GM12878 (cell line): ENCODE measurements at regions not wholly inside any gene's neighbourhood (a gene's known extent, or its start where the extent isn't known, plus 50 kb on each side); places are given as distances from the start of the nearest gene placed in this dataset.

ENCODE experiments used
- ATAC-seq: fragments of 200-7000 bp; cut with Tn5 transposase; 3 replicates; pipeline ENCODE4 v1.9.1; 2020; ENCODE audit warnings: mild to moderate bottlenecking, moderate library complexity
- BruUV-seq: library from RNA; stranded (reverse); fragments of 400-500 nt; replicated peaks from 2 replicates; lab custom pipeline; 2021; lab: Mats Ljungman, UMichigan
- CTCF ChIA-PET: fragments of 300-600 bp; sonication (Branson Sonifier 250); formaldehyde crosslinking; extraction: SDS; loops from one replicate; lab custom pipeline; 2021; ENCODE audit warnings: inconsistent platforms; lab: Yijun Ruan, JAX
- POLR2A ChIA-PET: fragments of 350-600 bp; formaldehyde crosslinking; extraction: SDS; loops from one replicate; lab custom pipeline; 2021; ENCODE audit warnings: inconsistent platforms; lab: Charles Lee
- RAD21 ChIA-PET: fragments of 300-600 bp; sonication (Branson Sonifier 250); formaldehyde crosslinking; loops from one replicate; lab custom pipeline; 2023; ENCODE audit warnings: antibody characterized with exemption; ENCODE audit not compliant: unreplicated experiment; lab: Charles Lee
- SMC1A ChIA-PET: fragments of 300-600 bp; sonication (Branson Sonifier 250); formaldehyde crosslinking; loops from one replicate; lab custom pipeline; 2023; ENCODE audit not compliant: unreplicated experiment, uncharacterized antibody; lab: Charles Lee
- DNase-seq: peaks from one replicate; pipeline ENCODE4 v3.0.0-alpha.2; 2011; ENCODE audit warnings: low read depth, low spot score
- FAIRE-seq: peaks from 3 replicates; lab custom pipeline; 2011; peaks lifted over from hg19 to GRCh38; lab: Jason Lieb, UNC
- H2AFZ ChIP-seq: 2 replicates; pipeline ENCODE4 v1.6.0; 2011; ENCODE audit warnings: low read depth, low read length, control low read depth; ENCODE audit not compliant: control insufficient read depth
- H3K27ac ChIP-seq: 2 replicates; pipeline ENCODE4 v1.5.1; 2011; ENCODE audit warnings: control low read depth; ENCODE audit not compliant: control insufficient read depth, insufficient read depth
- H3K27me3 ChIP-seq, 2 experiments: replicated peaks in 1 of 2; 2 replicates each; pipeline versions ENCODE4 v1.6.0 to v1.6.1; 2011; ENCODE audit warnings: low read length in 1 of 2; ENCODE audit not compliant: control insufficient read depth in 2 of 2, insufficient read depth in 2 of 2
- H3K36me3 ChIP-seq, 2 experiments: 2 replicates each; pipeline ENCODE4 v1.5.1; 2011; ENCODE audit warnings: low read length in 1 of 2; ENCODE audit not compliant: control insufficient read depth in 2 of 2, insufficient read depth in 2 of 2
- H3K4me1 ChIP-seq: 2 replicates; pipeline ENCODE4 v1.6.1; 2011; ENCODE audit warnings: mild to moderate bottlenecking, low read length, moderate library complexity, mixed read lengths; ENCODE audit not compliant: control insufficient read depth, insufficient read depth
- H3K4me2 ChIP-seq: 2 replicates; pipeline ENCODE4 v1.6.0; 2011; ENCODE audit warnings: control low read depth; ENCODE audit not compliant: control insufficient read depth, insufficient read depth
- H3K4me3 ChIP-seq: fragments of 200-600 bp; sonication (generic); 2 replicates; pipeline ENCODE4 v1.5.1; 2016
- H3K79me2 ChIP-seq: 2 replicates; pipeline ENCODE4 v1.6.0; 2011; ENCODE audit warnings: low read length; ENCODE audit not compliant: control insufficient read depth, insufficient read depth
- H3K9ac ChIP-seq: 2 replicates; pipeline ENCODE4 v1.8.0; 2011; ENCODE audit warnings: low read length, control low read depth, mixed read lengths; ENCODE audit not compliant: control insufficient read depth, insufficient read depth
- H3K9me3 ChIP-seq: replicated peaks from 3 replicates; pipeline ENCODE4 v1.5.1; 2011; ENCODE audit warnings: mild to moderate bottlenecking, low read length; ENCODE audit not compliant: control insufficient read depth, insufficient read depth
- H4K20me1 ChIP-seq: 2 replicates; pipeline ENCODE4 v1.6.0; 2011; ENCODE audit not compliant: control insufficient read depth, insufficient read depth
- CHD4 ChIP-seq: fragments of 200-600 bp; sonication (generic); IDR thresholded peaks from 2 replicates; pipeline ENCODE4 v1.6.1; 2016; ENCODE audit warnings: mild to moderate bottlenecking
- ESRRA ChIP-seq: IDR thresholded peaks from 2 replicates; pipeline ENCODE4 v1.6.1; 2012; ENCODE audit warnings: mild to moderate bottlenecking, low read length, improper control_type of control experiment
- IKZF1 ChIP-seq: fragments of 450-650 bp; conservative IDR thresholded peaks from 2 replicates; pipeline ENCODE4 v1.6.1; 2017; ENCODE audit warnings: antibody characterized with exemption, mild to moderate bottlenecking
- IKZF2 ChIP-seq, 2 experiments: fragments of 450-650 bp; IDR thresholded peaks; 2 replicates each; pipeline ENCODE4 v1.6.1; 2017; ENCODE audit warnings: mild to moderate bottlenecking in 2 of 2, moderate library complexity in 2 of 2
- IRF4 ChIP-seq: IDR thresholded peaks from 2 replicates; pipeline ENCODE4 v1.6.1; 2011; ENCODE audit warnings: low read depth, low read length
- KLF5 ChIP-seq: fragments of 450-650 bp; IDR thresholded peaks from 2 replicates; pipeline ENCODE4 v1.6.1; 2014; ENCODE audit warnings: mild to moderate bottlenecking; ENCODE audit not compliant: partially characterized antibody
- MAX ChIP-seq: IDR thresholded peaks from 2 replicates; pipeline ENCODE4 v1.6.1; 2012; ENCODE audit warnings: low read depth, low read length, improper control_type of control experiment
- NFXL1 ChIP-seq: fragments of 450-650 bp; IDR thresholded peaks from 2 replicates; pipeline ENCODE4 v1.6.1; 2017; ENCODE audit warnings: antibody characterized with exemption, mild to moderate bottlenecking, borderline replicate concordance
- POU2F2 ChIP-seq: IDR thresholded peaks from 3 replicates; pipeline ENCODE4 v1.6.1; 2011; ENCODE audit warnings: low read depth, mild to moderate bottlenecking, low read length, borderline replicate concordance
- RAD21 ChIP-seq: IDR thresholded peaks from 2 replicates; pipeline ENCODE4 v1.6.1; 2011; ENCODE audit warnings: mild to moderate bottlenecking, low read depth, low read length, moderate library complexity; ENCODE audit not compliant: insufficient read depth
- RFX5 ChIP-seq: IDR thresholded peaks from 2 replicates; pipeline ENCODE4 v1.6.1; 2011; ENCODE audit warnings: low read depth, low read length, improper control_type of control experiment
- SMAD5 ChIP-seq: IDR thresholded peaks from 2 replicates; pipeline ENCODE4 v1.6.1; 2016; ENCODE audit warnings: antibody characterized with exemption, low read depth
- SUZ12 ChIP-seq: fragments of 200-600 bp; sonication (generic); IDR thresholded peaks from one replicate; pipeline ENCODE4 v1.6.1; 2018; ENCODE audit warnings: antibody characterized with exemption, mild to moderate bottlenecking; ENCODE audit not compliant: unreplicated experiment
- ZBED1 ChIP-seq: IDR thresholded peaks from 2 replicates; pipeline ENCODE4 v1.6.1; 2016; ENCODE audit warnings: borderline replicate concordance
- ZBTB11 ChIP-seq: fragments of 450-650 bp; formaldehyde crosslinking; IDR thresholded peaks from 2 replicates; pipeline ENCODE4 v1.5.0; 2022; ENCODE audit warnings: mild to moderate bottlenecking, missing genetic modification characterization
- ZNF207 ChIP-seq: fragments of 450-650 bp; IDR thresholded peaks from 2 replicates; pipeline ENCODE4 v1.6.1; 2014; ENCODE audit warnings: antibody characterized with exemption, mild to moderate bottlenecking, borderline replicate concordance
- ZNF274 ChIP-seq: IDR thresholded peaks from one replicate; pipeline ENCODE4 v1.8.0; 2011; ENCODE audit not compliant: insufficient read length, insufficient read depth
- ZSCAN29 ChIP-seq: fragments of 450-650 bp; IDR thresholded peaks from 2 replicates; pipeline ENCODE4 v1.6.1; 2017; ENCODE audit warnings: mild to moderate bottlenecking, moderate library complexity
- WGBS: methylation state at CpG from one replicate; pipeline ENCODE4 v1.1.6; 2016; ENCODE audit warnings: low lambda C conversion rate; ENCODE audit not compliant: insufficient replicate concordance, insufficient coverage; ENCODE audit errors: missing lambda C conversion rate; 5-methylcytosine and 5-hydroxymethylcytosine counted together
- in situ Hi-C: fragments of 300-500 bp; cut with MboI; formaldehyde crosslinking; loops from 9 replicates; pipeline ENCODE4 v1.14.3; 2018; ENCODE audit warnings: mixed read lengths
- intact Hi-C: fragments of 100-400 bp; cut with micrococcal nuclease; formaldehyde crosslinking; loops from one replicate; pipeline ENCODE4 v1.14.2; 2022; ENCODE audit not compliant: unreplicated experiment

- in situ Hi-C loops, result no loop called here
- Histone ChIP-seq H3K36me3 (no peaks in the 10 kb centered on the region), H3K9me3 (no peaks in the 10 kb centered on the region), H3K79me2 (no peaks in the 10 kb centered on the region), H4K20me1 (no peaks in the 10 kb centered on the region), H3K4me3 (no peak overlapping the region), H3K9ac (no peak overlapping the region), H3K27me3 (no peaks in the 10 kb centered on the region), H3K4me1 (no peaks in the 10 kb centered on the region), H3K4me2 (no peak overlapping the region), H2AFZ (no peak overlapping the region), H3K27ac (no peak overlapping the region)
- intact Hi-C loops, result no loop called here
- ChIA-PET RAD21 (no interaction called here), SMC1A (no interaction called here), CTCF (no interaction called here), POLR2A (no interaction called here)
- TF ChIP-seq ESRRA (no peak), POU2F2 (no peak), SMAD5 (no peak), CHD4 (no peak), IKZF2 (IDR thresholded peaks at IDR 0.05) (no peak), ZSCAN29 (no peak), MAX (no peak), RFX5 (no peak), NFXL1 (no peak), SUZ12 (no peak), IRF4 (no peak), IKZF1 (no peak), RAD21 (no peak), KLF5 (no peak), ZNF207 (no peak), ZBED1 (no peak), ZNF274 (no peak), ZBTB11 (CRISPR knock-in tag) (no peak)
- DNase-seq (no peak), ATAC-seq (no peak), FAIRE-seq (no peak)
- WGBS, result 0% methylated on average over 2 of the region's 2 CpGs
- BruUV-seq, result no TSS peak
Measured at GRCh38 chr14:98775892-98776291, 496.1 kb downstream of the BCL11B start.
